NOMO-1 (cell line): ENCODE measurements at regions not wholly inside any gene's neighbourhood (a gene's known extent, or its start where the extent isn't known, plus 50 kb on each side); places are given as distances from the start of the nearest gene placed in this dataset.
"Not testable (repeated sequence)": the region's sequence is repeated elsewhere in the genome, so short reads cannot be mapped to it uniquely, and the experiment has no call there.

Experiments used
- DNase-seq, 2 experiments: peaks; one replicate each; lab custom pipeline; 2025; ENCODE audit not compliant: unreplicated experiment in 2 of 2; lab: John Stamatoyannopoulos, UW

DNA sequence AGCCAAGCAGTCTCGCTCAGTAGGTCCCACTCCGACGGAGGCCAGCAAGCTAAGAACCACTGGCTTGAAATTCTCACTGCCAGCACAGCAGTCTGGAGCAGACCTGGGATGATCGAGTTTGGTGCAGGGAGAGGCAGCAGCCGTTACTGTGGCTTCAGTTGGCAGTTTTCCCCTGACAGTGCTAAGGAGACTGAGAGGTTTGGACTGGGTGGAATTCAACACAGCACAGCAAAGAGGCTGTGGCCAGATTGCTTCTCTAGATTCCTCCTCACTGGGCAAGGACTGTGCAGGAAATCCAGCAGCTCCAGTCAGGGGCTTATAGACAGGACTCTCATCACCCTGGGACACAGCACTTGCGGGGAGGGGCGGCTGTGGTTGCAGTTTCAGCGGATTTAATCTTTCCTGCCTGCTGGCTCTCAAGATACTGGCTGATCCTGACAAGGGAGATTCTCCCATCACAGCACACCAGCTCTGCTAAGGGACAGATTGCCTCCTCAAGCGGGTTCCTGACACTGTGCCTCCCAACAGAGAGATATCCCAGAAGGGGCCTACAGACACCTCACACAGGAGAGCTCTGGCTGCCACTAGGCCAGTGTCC lies 122.1 kb downstream of the YIPF5 start:
- no peak for DNase-seq

DNA sequence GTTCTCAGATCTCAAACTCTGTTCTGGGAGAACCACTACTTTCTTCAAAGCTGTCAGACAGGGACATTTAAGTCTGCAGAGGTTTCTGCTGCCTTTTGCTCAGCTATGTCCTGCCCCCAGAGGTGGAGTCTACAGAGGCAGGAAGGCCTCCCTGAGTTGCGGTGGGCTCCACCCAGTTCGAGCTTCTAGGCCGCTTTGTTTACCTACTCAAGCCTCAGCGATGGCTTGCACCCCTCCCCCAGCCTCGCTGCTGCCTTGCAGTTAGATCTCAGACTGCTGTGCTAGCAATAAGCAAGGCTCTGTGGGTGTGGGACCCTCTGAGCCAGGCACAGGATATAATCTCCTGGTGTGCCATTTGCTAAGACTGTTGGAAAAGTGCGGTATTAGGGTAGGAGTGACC lies 115.1 kb downstream of the YIPF5 start:
- DNase-seq, result not testable (repeated sequence)

DNA sequence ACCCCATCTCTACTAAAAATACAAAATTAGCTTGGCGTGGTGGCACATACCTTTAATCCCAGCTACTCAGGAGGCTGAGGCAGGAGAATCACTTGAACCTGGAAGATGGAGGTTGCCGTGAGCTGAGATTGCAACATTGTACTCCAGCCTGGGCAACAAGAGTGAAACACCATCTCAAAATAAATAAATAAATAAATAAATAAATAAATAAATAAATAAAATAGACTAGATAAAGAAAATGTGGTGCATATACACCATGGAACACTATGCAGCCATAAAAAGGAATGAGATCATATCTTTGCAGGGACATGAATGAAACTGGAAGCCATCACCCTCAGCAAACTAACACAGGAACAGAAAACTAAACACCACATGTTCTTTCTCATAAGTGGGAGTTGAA lies 110.4 kb downstream of the YIPF5 start:
- DNase-seq, result not testable (repeated sequence)

DNA sequence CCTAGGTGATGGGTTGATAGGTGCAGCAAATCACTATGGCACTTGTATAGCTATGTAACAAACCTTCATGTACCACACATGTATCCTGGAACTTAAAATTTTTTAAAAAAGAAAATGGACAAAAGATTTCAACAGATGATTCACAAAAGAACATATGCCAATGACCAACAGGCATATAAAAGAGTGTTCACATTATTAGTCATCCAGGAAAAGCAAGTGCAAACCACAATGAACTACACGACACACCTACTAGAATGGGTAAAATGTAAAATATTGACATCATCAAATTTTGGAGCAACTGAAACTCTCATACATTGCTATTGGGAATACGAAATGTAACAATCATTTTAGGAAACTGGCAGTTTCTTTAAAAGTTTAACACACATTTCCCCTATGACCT lies 109.9 kb downstream of the YIPF5 start:
- no peak for DNase-seq

DNA sequence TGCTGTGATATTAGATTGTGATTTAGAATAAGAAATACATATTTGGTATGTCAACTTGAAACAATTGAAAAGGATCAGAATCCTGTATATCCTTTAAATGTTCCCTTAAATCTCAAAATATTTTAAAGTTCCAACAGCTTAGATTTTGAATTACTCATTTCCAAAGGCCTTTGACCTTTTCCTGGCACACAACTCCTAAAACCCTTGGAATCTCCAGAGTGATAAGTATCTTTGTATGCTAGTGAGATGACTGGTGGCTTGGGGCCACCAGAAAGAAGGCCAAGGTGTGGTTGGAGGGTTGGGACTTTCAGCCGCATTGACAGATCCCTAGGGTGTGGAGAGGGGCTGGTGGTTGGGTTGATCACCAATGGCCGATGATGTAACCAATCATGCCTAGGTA lies 104.7 kb downstream of the YIPF5 start:
- no peak for DNase-seq

DNA sequence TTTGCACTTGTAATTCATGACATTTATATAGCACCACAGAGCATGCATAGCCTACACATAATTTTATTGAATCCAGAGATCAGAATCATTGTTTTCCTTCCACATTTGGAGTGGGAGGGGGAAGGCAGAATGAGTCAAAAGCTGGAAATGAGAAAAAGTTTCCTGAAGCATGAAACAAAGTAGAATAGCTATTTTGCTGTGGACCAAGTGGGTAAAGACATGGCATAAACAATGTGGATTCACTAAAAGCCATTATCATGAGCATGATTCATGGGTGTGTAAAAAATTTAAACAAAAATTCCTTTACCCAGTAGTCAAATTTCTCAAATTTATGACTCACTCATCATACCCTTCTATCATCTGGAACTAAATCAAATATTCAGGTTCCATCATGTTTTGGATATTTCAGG lies 97.9 kb downstream of the YIPF5 start:
- DNase-seq, result no peak

DNA sequence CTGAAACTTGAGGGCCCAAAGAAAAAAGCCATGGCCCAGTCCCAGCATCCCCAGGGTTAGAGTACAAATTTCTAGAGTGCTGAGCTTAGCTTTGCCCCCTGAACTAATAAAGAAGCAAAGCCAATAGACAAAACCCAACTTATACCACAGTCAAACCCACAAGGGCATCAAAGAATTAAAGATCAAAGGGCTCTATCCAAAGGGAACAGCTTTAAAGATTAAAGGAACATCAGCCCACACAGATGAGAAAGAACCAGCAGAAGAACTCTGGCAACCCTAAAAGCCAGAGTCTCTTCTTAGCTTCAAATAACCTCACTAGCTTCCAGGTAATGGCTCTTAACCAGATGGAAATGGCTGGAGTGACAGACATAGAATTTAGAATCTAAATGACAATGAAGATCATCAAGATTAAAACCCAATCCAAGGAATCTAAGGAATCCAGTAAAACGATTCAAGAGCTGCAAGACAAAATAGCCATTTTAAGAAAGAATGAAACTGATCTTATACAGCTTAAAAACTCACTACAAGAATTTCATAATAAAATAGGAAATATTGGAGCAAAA lies 93.9 kb downstream of the YIPF5 start:
- no peak for DNase-seq

DNA sequence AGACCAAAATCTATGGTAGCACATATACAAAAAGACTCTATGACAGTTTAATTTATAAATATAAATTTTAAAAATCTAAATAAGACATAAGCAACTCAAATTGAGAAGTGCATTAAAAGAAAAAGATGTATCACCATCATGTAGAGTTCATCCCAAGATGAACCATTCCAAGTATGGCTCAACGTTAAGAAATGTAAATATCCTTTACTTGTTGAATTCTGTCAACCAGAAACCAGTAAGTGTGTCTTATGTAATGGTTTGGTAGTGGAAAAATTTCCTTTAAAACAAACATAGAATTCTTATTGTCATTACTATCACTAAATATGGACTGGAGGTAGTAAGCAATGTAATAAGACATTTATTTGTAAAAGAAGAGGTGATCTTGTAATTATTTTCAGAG lies 87.3 kb downstream of the YIPF5 start:
- DNase-seq, result no peak

DNA sequence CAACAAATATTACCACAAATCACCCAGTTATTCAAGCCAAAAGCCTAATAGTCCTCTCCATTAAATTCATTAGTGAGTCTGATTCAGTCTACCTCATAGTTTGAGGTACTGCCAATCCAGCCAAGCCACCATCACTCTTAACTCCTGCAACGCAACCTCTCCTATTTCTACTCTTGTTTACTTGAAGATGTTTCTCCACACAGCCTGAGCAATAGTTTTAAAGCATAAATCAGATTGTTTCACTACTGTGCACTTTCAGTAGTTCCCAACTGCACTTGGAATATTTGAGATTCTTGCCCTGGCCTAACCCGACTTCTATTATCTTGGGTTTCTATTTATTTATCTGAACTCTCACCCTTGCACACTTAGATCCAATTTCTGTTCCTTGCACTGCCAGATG lies 85.5 kb downstream of the YIPF5 start:
- DNase-seq, result no peak

DNA sequence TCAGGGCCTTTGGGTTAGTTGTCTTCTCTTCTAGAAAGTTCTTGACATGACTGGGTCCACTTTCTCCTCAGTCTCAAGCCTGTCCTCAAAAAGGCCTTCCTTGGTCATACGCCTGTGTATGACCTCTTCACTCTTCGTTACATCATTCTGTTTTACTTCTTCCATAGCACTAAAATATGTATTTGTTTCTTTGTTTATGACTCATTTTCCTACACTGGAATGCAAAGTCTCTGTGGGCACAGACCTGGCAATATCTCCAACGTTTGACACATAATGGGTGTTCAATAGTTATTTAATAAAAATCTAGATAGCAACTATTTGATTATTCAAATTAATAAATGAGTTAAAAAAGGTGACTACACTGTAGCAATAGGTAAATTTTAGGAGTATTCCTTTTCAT lies 85.1 kb downstream of the YIPF5 start:
- no peak for DNase-seq

DNA sequence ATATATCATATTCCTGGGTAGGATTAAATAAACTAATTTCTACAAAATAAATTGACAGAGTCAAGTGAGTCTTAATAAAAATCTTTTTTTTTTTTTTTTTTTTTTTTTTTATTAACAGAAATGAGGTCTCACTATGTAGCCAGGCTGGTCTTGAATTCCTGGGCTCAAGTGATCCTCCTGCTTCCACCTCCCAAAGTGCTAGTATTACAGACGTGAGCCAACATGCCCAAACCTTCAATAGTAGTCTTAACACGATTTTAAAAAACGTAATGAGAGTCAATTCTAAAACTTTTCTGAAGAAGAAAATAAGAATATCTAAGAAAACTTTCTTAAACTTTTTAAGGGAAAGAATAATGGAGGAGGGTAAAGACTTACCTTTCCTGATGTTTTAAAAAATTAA lies 84.2 kb downstream of the YIPF5 start:
- no peak for DNase-seq

DNA sequence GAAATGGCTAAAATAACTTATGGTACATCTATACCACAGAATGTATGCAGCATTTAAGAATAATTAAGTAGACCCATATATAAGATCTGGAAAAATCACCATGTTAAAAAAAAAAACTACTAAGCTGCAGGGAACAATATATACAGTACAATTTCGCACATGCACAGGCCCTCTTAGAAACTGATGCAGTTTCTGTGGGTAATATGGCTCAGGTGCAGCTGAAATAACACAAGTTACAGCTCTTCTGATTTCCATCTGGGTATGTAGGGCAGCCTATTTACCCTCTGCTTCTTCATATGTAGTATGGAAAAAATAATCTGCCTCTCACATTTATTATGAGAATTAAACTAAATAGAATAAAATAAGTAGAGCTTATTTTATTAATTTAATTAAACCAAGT lies 82.9 kb downstream of the YIPF5 start:
- no peak for DNase-seq

DNA sequence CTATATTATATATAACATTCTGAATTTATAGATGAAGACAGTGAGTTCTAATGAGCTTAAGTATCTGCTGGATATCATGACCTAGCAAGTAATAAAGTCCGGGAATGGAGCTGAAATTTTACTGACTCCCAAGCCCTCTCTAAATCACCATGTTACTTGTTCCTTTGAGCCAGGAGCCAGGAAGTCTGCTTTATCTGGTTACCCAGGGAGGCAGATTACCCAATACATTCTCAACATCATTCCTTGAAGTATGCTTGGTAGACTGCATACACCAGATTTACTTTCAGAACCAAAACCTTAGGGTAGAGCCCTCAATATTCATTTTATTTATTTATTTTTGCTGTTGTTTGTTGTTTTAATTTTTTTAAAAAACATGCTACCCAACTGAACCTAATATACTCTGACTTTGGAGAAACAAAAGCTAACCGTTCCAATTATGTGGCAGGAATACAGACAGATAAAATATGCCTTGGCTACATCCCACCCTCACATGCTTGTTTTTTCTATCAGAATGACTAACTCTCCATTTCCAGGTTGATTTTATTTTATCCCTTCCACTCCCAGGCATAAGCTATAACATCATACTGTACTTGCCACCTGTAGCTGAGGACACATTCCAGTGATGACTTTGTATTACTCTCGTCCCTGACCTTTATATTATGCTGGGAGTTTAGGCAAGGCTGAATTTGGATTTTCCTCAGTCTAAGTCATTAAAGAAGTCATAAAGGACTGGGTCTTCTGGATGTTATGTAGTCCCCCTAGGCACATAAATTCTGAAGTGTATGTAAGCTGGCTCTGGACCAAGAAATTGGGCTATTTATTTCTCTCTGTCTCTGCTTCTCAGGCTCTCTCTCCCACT lies 82.0 kb downstream of the YIPF5 start:
- no peak for DNase-seq

DNA sequence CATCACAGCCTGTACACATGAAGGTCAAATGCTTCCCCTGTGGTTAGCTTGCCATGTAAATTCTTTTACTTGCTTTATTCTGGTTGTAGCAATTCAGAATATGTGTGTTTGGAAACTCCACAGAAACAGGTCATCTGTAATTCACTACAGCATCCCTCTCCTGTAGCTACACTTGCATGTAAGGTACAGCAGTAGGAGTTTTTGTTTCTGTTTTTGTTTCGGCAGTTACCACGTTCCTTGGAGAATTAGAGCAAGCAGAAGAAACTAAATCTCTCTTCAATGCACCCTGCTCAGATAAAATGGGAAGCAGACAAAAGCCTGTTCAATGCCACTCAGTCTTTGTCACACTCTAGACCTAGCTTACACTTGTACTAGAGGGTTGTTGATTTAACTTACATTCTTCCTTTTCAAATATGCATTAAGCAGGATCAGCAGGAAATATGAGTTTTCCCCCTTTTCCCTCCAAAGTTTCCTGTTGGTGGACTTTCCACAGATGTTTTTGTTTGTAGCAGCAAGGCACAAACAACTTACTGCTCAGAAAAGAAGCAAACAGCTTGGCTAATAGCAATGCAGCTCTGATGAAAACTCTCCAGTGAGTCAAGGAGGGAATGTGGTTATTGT lies 80.9 kb downstream of the YIPF5 start:
- DNase-seq, result no peak

DNA sequence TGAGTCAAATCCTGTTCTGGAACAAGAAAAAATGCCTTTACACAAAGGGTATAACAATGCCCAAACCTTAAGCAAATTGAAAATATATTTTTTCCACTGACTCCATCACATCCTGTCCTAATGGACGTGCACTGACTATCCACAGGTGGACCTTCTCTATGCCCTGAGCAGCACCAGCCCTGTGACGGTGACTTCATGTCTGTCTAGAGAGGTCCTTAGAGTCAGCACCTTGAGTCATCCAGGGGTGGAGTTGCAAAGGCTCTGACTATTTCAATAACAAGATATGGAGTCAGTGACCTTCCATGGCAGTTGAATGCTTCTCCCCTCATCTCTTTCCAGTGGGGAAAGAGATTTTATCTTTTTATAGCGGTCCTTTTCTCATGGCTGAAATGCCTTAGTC lies 78.0 kb downstream of the YIPF5 start:
- no peak for DNase-seq

DNA sequence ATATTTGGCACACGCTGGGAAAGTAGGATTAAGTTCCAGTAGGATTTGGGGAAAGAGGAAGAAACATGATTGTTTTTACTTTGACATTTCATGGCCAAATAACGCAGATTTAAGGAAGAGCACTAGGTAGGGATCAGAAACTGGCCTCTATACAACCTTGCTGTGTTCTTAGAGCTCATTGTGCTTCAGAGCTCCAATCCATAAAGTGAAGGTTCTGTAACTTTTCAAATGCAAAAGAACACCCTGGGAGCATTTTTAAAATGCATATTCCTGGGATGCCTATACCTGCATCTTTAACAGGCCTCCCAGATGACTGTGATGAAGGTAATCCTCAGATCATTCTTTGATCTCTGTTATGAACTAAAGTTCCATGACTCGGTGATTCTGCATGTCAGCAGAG lies 77.1 kb downstream of the YIPF5 start:
- DNase-seq, result no peak

DNA sequence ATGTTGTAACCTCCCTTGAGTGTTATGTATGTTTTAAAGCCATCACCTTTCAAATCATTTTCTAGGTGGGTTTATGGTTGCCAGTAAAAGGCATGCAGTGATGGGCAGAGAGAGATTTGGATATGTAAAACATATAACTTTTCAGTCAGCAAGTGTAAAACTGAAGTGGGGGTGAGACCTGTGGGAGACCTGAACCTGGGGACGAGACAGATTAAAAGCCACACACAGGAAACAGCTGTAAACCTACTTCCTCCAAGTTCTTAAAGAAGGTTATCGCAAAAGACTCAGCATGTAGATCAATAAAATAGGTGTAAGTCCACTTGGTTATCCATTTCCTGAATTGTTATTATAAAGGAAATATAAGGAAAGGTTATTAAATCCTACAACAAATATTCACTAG lies 76.6 kb downstream of the YIPF5 start:
- DNase-seq, result no peak

DNA sequence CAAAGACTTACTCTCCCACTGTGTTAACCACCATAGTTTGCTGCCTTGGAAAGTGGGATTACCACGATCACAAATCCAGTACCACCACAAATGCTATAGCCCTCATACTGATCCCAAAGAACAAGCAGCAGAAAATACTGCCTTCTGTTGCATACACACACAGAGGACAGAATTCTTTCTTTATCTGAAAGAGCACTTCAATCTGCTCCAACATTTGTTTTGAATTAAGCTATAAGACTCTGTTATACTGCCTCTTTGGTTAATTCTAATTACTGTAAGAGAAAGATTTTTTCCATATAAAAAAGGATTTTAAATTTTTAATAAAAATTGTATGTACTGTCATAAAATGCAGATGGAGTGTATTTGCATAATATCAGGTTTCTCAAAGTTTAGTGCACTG lies 69.8 kb downstream of the YIPF5 start:
- DNase-seq, result no peak

DNA sequence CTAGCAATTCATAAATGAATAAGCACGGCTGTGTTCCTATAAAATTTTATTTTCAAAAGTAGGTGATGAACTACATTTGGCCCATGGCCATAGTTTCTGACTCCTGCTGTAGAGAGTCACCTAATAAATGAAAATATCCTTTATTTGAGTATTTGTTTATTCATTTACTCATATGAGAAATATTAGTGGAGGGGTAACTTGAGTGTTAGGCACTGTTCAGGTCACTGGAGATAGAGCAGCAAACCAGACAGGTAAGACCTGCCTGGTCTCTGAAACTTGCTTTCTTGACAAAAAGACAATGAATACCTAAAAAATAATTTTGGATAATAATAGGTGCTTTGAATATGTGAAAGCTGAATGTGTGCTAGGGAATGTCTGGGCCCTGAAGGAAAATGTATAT lies 68.8 kb downstream of the YIPF5 start:
- DNase-seq, result no peak

DNA sequence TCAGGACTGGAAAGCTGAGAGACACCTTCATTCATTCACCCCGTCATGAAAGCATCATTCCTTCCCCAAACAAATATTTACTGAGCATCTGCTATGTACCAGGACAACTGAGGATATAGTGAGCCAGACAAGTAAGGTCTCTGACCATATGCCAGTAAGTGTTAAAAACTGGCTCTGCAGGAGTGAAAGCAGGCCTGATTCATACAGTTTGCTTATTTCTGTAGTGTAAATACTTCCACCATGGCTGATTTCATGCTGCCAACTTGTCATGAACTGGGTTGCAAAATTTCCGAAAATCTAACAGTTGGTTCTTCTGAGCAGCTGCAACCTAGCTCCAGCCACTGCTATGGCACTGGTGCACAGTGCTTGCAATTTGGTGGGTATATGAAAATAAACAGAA lies 68.1 kb downstream of the YIPF5 start:
- DNase-seq, result no peak

DNA sequence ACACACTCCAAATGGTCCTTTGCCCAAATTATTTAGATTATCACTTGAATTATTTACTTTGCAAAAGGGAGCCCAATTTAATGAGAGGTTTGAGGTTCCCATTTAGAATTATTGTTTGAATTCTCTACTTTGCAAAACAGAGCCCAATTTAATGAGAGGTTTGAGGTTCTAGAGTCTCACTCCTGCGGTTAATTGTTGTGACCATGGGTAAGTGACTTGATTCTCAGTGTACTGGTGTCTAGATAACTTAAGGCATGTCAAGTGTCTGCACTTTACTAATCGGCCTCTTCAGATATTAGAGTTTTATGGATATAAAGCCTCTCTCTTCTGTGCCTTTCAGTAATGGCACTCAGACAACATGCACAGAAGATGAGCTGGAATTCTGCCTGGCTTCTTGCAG lies 67.5 kb downstream of the YIPF5 start:
- DNase-seq, result no peak
